HepG2 (cell line): ENCODE measurements at regions not wholly inside any gene's neighbourhood (a gene's known extent, or its start where the extent isn't known, plus 50 kb on each side); places are given as distances from the start of the nearest gene placed in this dataset.

Experiments
- ATAC-seq: fragments of 200-7000 bp; cut with Tn5 transposase; 3 replicates; pipeline ENCODE4 v1.9.1; 2020; ENCODE audit warnings: mild to moderate bottlenecking, moderate library complexity
- BruUV-seq: library from RNA; stranded (reverse); fragments of 400-500 nt; replicated peaks from 2 replicates; lab custom pipeline; 2021; lab: Mats Ljungman, UMichigan
- CTCF ChIA-PET: fragments of 300-600 bp; formaldehyde crosslinking; extraction: SDS; loops from one replicate; lab custom pipeline; 2021; ENCODE audit warnings: low total read pairs, inconsistent platforms, low intra/inter-chr PET ratio; lab: Yijun Ruan, JAX
- POLR2A ChIA-PET: fragments of 350-600 bp; sonication (Branson Sonifier 250); formaldehyde crosslinking; loops from one replicate; lab custom pipeline; 2020; ENCODE audit warnings: antibody characterized with exemption, inconsistent platforms; lab: Yijun Ruan, JAX
- DNase-seq: peaks from one replicate; pipeline ENCODE4 v3.0.0-alpha.2; 2015; ENCODE audit warnings: low spot score
- FAIRE-seq: peaks from 3 replicates; lab custom pipeline; 2011; peaks lifted over from hg19 to GRCh38; lab: Jason Lieb, UNC
- H2AFZ ChIP-seq: one replicate; pipeline ENCODE4 v1.6.1; 2011; ENCODE audit warnings: low read length, inconsistent platforms
- H3K27ac ChIP-seq: fragments of 300-600 bp; 3 replicates; pipeline ENCODE4 v1.8.0; 2011; ENCODE audit warnings: mixed run types, mild to moderate bottlenecking, mixed read lengths, low read length, inconsistent platforms; ENCODE audit not compliant: insufficient read depth; ENCODE audit errors: extremely low read length
- H3K27me3 ChIP-seq, 2 experiments: fragments of 200-600 bp in 1 of 2; 2 replicates in 1 of 2; 3 replicates in 1 of 2; pipeline versions ENCODE4 v1.6.0 to v1.8.0; 2011; ENCODE audit warnings: low read length in 2 of 2, mild to moderate bottlenecking in 2 of 2, moderate library complexity in 2 of 2, inconsistent platforms in 1 of 2; ENCODE audit not compliant: insufficient read depth in 2 of 2, control insufficient read depth in 1 of 2
- H3K36me3 ChIP-seq, 2 experiments: fragments of 200-600 bp in 1 of 2; replicated peaks in 1 of 2; 2 replicates in 1 of 2; 3 replicates in 1 of 2; pipeline versions ENCODE4 v1.5.1 to v1.8.0; 2011; ENCODE audit warnings: low read length in 2 of 2, inconsistent platforms in 1 of 2; ENCODE audit not compliant: insufficient read depth in 2 of 2, control insufficient read depth in 1 of 2
- H3K4me1 ChIP-seq: 2 replicates; pipeline ENCODE4 v1.5.1; 2012; ENCODE audit warnings: low read length, inconsistent platforms; ENCODE audit not compliant: insufficient read depth
- H3K4me2 ChIP-seq: 2 replicates; pipeline ENCODE4 v1.6.0; 2011; ENCODE audit warnings: low read depth, low read length, inconsistent platforms
- H3K4me3 ChIP-seq, 3 experiments: fragments of 200-600 bp in 1 of 3; sonication (generic), shearing (Covaris generic) in 1 of 3; replicated peaks in 1 of 3; 2 replicates each; pipeline ENCODE4 v1.5.1; 2011 to 2016; ENCODE audit warnings: low read length in 3 of 3, inconsistent platforms in 2 of 3, low read depth in 2 of 3, mild to moderate bottlenecking in 2 of 3, control low read depth in 1 of 3, mixed read lengths in 1 of 3; ENCODE audit not compliant: insufficient read depth in 1 of 3
- H3K79me2 ChIP-seq: one replicate; pipeline ENCODE4 v1.6.1; 2011; ENCODE audit warnings: low read length, inconsistent platforms; ENCODE audit not compliant: insufficient read depth
- H3K9ac ChIP-seq: 2 replicates; pipeline ENCODE4 v1.6.0; 2011; ENCODE audit warnings: mild to moderate bottlenecking, low read depth, low read length, inconsistent platforms; ENCODE audit not compliant: insufficient read depth
- H3K9me3 ChIP-seq: 2 replicates; pipeline ENCODE4 v1.5.1; 2012; ENCODE audit warnings: mild to moderate bottlenecking, low read length
- H4K20me1 ChIP-seq: 2 replicates; pipeline ENCODE4 v1.6.0; 2011; ENCODE audit warnings: inconsistent platforms, mild to moderate bottlenecking, low read length, moderate library complexity; ENCODE audit not compliant: insufficient read depth
- SIN3A ChIP-seq: IDR thresholded peaks from 2 replicates; pipeline ENCODE4 v1.6.1; 2011; ENCODE audit warnings: low read depth, mild to moderate bottlenecking, control low read depth, low read length, borderline replicate concordance
- SMAD3 ChIP-seq: sonication (generic); formaldehyde crosslinking; IDR thresholded peaks from 2 replicates; pipeline ENCODE4 v1.4.0; 2020; ENCODE audit warnings: missing genetic modification reagents
- TEF ChIP-seq: sonication (generic); formaldehyde crosslinking; IDR thresholded peaks from 2 replicates; pipeline ENCODE4 v1.5.0; 2020; ENCODE audit warnings: missing genetic modification reagents
- ZNF407 ChIP-seq: sonication (generic); formaldehyde crosslinking; IDR thresholded peaks from one replicate; pipeline ENCODE4 v1.5.1; 2020; ENCODE audit warnings: mild to moderate bottlenecking, missing genetic modification reagents; ENCODE audit errors: not compliant biosample characterization
- ZNF703 ChIP-seq: sonication (generic); formaldehyde crosslinking; IDR thresholded peaks from 2 replicates; pipeline ENCODE4 v1.5.1; 2020; ENCODE audit warnings: missing genetic modification reagents, mild to moderate bottlenecking, moderate library complexity, borderline replicate concordance
- ZNF766 ChIP-seq: sonication (generic); formaldehyde crosslinking; IDR thresholded peaks from 2 replicates; pipeline ENCODE4 v1.5.0; 2020; ENCODE audit warnings: missing genetic modification reagents, borderline replicate concordance
- ZNF772 ChIP-seq: sonication (generic); formaldehyde crosslinking; IDR thresholded peaks from 2 replicates; pipeline ENCODE4 v1.5.0; 2020; ENCODE audit warnings: mild to moderate bottlenecking, missing genetic modification reagents
- ZSCAN30 ChIP-seq: sonication (generic); formaldehyde crosslinking; IDR thresholded peaks from 2 replicates; pipeline ENCODE4 v1.5.0; 2020; ENCODE audit warnings: mild to moderate bottlenecking, missing genetic modification reagents
- WGBS: methylation state at CpG from one replicate; pipeline ENCODE4 v1.1.6; 2017; ENCODE audit warnings: low lambda C conversion rate; 5-methylcytosine and 5-hydroxymethylcytosine counted together
- in situ Hi-C: cut with HindIII; loops from 2 replicates; pipeline ENCODE4 v1.10.0; 2017; ENCODE audit warnings: low pct_unique_long_range_greater_than_20kb; ENCODE audit not compliant: extremely low pct_ligation_motif_present
- intact Hi-C: fragments of 100-400 bp; cut with micrococcal nuclease; formaldehyde crosslinking; loops from one replicate; pipeline ENCODE4 v1.10.0; 2022; ENCODE audit not compliant: unreplicated experiment

- FAIRE-seq: no peak
- Histone ChIP-seq H3K9ac (no peak overlapping the region), H4K20me1 (no peaks in the 10 kb centered on the region), H3K9me3 (no peaks in the 10 kb centered on the region), H3K36me3 (no peaks in the 10 kb centered on the region), H3K27ac (no peak overlapping the region), H3K79me2 (no peaks in the 10 kb centered on the region), H3K27me3 (no peaks in the 10 kb centered on the region), H3K4me1 (no peaks in the 10 kb centered on the region), H3K4me2 (no peak overlapping the region), H3K4me3 (no peak overlapping the region), H2AFZ (no peak overlapping the region)
- no peak for DNase-seq
- ChIA-PET POLR2A (no interaction called here), CTCF (no interaction called here)
- WGBS: 78% methylated on average over 3 of the region's 3 CpGs
- no peak for ATAC-seq
- no TSS peak for BruUV-seq
- TF ChIP-seq ZSCAN30 (CRISPR knock-in tag): no peak
- no peak for TF ChIP-seq ZNF766 (CRISPR knock-in tag)
- TF ChIP-seq TEF (CRISPR knock-in tag): no peak
- no peak for TF ChIP-seq ZNF407 (CRISPR knock-in tag)
- no peak for TF ChIP-seq SIN3A
- no peak for TF ChIP-seq SMAD3 (CRISPR knock-in tag)
- no peak for TF ChIP-seq ZNF772 (CRISPR knock-in tag)
- TF ChIP-seq ZNF703 (CRISPR knock-in tag): no peak
- intact Hi-C loops: no loop called here
- in situ Hi-C loops: no loop called here
Observed at GRCh38 chr12:89225808-89226411, 126.4 kb downstream of the DUSP6 start.
